ENCODE measurements at regions not wholly inside any gene's neighbourhood (a gene's known extent, or its start where the extent isn't known, plus 50 kb on each side); places are given as distances from the start of the nearest gene placed in this dataset.
"Not testable (repeated sequence)": the region's sequence is repeated elsewhere in the genome, so short reads cannot be mapped to it uniquely, and the experiment has no call there.

- DNase-seq = peak; percentile 8
Observed at GRCh38 chr7:67854221-67855178, 857.9 kb downstream of the TYW1 start.

DNA sequence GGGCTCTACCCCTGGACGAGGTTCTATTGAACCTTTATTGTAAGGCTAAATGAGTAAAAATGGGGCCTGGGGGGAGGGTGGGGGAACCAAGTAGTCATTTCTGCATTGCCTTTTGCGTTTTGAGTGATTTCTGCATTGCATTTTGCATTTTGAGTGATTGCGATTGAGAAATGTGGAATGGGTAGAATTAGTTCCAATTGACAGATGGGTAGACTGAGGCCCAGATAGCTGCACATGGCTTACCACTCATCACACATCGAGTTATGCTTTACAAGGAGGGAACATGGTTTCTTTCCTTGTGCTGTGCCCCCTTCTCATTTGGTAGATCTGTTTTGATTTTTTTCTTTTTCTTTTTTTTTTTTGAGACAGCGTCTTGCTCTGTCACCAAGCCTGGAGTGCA is 858.7 kb downstream of the TYW1 start:
- no peak for DNase-seq

- no peak for DNase-seq
Observed at GRCh38 chr7:67856046-67856445, 859.4 kb downstream of the TYW1 start.

GRCh38 chr7:67857698-67858097 is 861.1 kb downstream of the TYW1 start:
- DNase-seq = no peak

GRCh38 chr7:67858931-67859330 is 862.3 kb downstream of the TYW1 start:
- DNase-seq = no peak

DNA sequence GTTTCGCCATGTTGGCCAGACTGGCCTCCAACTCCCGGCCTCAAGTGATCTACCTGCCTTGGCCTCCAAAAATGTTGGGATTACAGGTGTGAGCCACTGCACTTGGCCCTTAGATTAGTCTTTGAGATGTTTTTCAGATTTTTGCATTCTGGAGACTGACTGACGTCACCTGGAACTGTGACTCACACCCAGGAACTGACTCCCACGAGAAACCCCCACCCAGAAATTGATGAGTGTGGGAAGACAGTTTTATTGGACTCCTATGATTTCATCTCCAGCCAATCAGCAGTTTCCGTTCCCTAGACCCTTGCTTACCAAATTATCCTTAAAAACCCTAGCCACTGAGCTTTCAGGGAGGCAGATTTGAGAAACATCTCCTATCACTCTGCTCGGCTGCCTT is 867.3 kb downstream of the TYW1 start:
- DNase-seq = no peak

GRCh38 chr7:67866054-67866453 is 869.4 kb downstream of the TYW1 start:
- DNase-seq = no peak

GRCh38 chr7:67866812-67867211 is 870.2 kb downstream of the TYW1 start:
- no peak for DNase-seq

DNA sequence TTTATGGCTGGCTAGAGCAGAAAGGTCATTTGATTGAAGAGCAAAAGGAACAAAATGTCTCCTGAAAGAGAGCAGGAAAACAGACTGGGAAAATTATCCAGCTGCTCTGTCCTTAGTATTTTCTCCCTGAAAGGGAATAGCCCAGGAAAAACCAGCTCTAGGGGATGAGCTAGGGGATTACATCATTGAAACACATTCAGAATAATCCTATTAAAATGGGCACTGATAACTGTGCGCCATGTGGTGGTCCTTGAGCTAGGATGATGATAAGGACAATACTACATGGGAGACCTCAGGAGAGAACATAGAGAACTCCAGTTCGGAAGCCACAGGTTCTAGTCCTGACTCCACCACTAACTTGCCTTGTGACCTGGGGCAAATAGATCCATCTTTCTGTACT is 873.8 kb downstream of the TYW1 start:
- no peak for DNase-seq

DNA sequence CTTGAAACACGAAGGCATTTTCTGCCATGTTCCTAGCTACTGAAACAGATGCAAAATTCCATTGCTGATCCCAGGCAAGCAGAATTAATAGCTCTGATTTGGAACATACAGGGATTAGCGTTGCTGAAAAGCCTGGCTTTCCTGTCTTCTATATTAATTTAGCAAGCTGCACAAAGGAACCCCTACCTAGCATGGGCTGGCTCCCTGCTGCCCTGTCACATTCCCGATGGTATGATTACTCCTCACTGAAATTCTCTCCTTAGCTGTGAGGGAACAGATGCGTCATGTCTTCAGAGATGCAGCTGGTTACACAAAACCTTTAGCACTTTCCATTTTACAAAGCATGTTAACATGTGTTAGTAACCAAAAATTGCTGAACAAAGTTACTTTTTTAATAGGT is 878.9 kb downstream of the TYW1 start:
- DNase-seq = no peak

DNA sequence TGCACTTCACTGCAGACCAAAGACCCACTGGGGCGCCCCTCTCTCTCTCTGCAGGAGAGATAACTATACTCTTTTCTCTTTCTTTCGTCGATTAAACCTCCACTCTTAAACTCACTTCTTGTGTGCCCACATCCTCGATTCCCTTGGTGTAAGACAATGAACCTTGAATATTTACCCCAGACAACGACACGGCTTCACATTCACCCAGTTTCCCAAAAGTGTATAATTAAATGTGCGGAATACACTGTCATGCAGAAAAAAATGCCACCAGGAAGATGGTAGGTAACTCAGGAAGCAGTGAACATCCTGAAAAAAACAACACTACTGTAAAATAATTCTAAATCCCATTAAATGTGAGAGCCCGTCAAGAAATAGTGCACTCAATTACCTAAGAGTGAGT is 882.2 kb downstream of the TYW1 start:
- no peak for DNase-seq

GRCh38 chr7:67882843-67883242 is 886.2 kb downstream of the TYW1 start:
- DNase-seq = no peak

GRCh38 chr7:67890316-67890715 is 893.7 kb downstream of the TYW1 start:
- no peak for DNase-seq

- no peak for DNase-seq
Observed at GRCh38 chr7:67894746-67895145, 898.1 kb downstream of the TYW1 start.

GRCh38 chr7:67896721-67897120 is 900.1 kb downstream of the TYW1 start:
- DNase-seq = no peak

DNA sequence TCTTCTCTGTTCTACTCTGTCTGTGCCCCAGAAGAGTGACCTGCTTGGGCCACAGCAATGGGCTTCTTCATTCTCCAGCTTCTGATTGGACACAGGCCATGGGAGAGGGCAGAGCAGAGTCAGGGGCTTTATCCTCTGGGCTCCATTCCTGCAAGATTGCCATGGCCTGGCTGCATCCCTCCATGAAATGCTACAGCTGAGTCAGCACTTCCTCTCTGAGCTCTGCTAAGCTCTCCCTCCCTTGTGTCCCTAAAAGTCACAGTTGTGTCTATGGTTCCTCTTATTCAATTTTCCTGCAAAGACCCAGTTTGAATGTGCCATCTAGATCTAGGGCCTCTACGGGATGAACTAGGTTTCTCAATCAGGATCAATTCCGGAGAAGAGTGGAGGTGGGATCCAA is 903.8 kb downstream of the TYW1 start:
- no peak for DNase-seq

DNA sequence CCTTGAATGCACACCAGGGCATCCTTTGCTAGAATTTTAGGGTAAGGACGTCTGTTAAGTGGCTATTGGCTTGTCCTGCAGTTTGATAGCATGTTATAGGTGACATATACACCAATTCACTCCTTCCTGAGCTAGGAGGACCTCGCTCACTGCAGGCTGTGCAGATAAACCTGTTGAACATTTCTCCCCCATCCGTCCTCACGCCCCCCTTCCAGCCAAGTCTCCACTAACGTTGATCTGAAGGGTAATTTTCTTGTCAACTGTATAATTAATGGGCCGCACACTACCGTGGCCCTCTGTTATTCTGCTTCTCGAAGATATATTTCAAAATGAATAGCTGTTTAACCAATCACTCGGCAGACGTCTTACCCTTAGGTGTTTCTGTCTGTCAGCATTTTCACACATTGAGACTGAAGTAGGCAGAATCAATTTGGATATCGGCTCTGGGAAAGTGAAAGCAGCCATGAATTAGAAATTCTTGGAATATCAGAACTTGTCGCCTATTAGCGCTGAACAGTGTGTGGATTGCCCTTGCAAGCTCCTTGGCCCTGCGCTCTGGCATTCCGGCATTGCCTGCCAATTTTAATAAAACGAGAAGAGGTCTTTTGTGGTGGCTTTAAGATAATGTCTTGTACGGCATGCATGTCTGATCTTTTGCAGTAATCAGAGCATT is 905.3 kb downstream of the TYW1 start:
- no peak for DNase-seq

DNA sequence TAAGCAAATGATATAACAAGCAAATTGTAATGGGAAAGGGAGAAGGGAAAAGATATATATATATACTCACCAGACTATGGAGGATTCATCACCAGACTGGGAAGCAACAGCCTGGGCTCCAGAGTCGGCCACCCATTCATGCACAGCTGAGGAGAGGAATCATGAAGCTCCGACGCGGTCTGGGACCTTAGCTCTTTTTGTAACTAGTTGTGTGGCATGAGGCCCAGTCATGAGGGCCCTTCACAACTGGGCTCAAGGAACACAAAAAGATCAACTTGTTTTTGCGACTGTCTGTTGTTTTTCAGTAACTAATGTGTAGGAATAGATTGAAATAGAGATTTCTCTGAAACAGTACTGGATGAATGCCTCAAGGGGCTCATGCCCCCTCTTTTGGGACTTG is 911.2 kb downstream of the TYW1 start:
- DNase-seq = no peak

DNA sequence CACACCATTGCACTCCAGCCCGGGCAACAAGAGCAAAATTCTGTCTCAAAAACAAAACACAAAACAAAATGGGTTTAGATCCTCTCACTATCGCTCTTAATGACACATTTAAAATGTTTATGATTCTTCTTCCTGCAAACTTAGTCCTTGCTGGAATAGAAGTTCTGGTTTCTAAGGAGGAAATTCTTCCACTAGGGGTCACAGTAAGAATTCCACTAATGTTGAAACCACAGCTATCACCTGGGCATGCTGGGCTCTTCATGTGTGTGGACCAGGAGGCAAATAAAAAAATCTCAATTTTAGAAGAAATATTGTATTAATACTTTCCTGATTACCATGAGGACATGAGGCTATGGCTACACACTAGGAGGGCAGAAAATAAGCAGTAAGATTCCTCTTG is 915.8 kb downstream of the TYW1 start:
- DNase-seq = no peak

DNA sequence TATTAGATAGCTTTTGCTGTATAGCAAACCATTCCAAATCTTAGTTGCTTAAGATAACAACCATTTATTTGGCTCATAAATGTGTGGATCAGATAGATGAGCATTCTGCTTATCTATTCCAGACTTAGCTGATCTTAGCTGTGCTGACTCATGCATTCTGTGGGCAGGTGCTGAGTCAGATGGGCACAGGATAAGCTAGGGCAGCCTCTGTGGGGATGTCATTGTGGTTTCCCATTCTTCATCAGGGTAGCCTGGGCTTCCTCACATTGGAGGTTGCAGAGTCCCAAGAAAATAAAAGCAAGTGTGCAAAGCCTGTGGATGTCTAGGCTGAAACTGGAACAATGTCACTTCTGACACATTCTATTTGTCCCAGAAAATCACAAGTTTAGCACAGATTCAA is 917.0 kb downstream of the TYW1 start:
- no peak for DNase-seq

DNA sequence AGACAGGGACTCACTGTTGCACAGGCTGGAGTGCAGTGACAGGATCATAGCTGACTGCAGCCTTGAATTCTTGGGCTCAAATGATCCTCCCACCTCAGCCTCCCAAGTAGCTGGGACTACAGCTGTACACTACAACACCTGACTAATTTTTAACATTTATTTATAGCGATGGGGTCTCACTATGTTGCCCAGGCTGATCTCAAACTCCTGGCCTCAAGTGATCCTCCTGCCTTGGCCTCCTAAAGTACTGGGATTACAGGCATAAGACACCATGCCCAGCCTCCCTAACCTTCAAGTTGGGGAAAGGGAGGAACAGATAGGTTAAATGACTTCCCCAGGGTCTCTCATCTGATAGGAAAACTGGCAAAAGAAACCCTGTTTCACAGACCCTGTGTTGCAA is 919.5 kb downstream of the TYW1 start:
- not testable (repeated sequence) for DNase-seq

DNA sequence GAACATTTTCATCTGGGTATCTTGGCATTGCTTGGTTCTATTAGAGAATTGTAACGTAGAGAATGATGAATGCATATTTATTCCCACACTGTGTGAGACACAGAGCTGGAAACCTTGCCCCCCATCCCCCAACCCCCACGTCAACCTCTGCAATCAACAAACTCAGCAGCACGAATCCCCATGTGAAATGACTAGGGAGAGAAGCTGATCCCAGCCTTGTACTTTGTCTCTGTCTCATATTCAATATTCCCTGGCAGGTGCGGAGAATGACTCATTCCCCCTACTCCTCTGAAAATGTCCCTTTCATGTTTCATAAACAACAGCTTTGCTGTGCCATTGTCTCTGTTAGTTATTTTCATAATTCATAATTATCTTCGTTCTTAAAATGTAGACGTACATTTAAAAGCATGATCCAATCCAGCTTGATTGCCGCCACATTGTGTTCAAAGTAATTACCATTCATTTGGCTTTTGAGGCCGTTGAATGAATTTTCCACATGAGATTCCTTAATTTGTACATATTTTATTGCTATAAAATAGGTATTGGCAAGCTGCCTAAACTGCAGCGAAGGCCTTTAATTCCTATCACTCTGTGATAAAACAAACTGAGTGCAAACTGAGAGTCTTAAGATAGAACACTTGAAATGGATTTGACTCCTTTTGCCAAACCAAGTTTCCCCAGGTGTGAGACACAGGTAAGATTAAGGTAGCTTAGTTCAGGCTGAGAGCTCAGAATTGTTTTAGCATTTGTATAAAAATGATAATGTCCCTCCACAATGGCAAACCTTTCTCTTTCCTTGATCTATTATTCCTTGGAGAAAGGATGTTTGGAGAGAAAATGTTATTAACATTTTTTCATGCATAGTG is 920.2 kb downstream of the TYW1 start:
- DNase-seq = no peak

DNA sequence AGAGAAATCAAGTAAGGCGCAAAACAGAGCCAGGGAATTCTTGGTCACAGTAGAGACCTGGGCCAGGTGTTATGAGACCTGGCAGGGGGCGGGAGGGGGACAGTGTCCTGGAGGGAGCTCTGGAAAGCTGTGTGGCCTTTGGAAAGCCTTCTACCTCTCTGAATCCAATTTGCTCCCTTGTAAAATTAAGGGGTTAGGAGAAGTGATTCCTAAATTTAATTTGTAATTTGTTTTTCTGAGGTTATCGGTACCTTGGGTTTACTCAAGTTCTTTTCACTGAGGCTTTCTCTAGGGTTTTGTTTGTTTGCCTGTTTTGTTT is 920.8 kb downstream of the TYW1 start:
- no peak for DNase-seq

GRCh38 chr7:67918158-67918557 is 921.5 kb downstream of the TYW1 start:
- no peak for DNase-seq

Measured in DMS 273 treated with DMSO at 0.1 percent for 48 hours (cell line).